OCI-LY1 (cell line): ENCODE measurements at regions not wholly inside any gene's neighbourhood (a gene's known extent, or its start where the extent isn't known, plus 50 kb on each side); places are given as distances from the start of the nearest gene placed in this dataset.

Source experiments
- EZH2 ChIP-seq: fragments of 200-600 bp; sonication (generic), shearing (Covaris generic); IDR thresholded peaks from 2 replicates; pipeline ENCODE4 v1.8.0; 2017; ENCODE audit warnings: borderline replicate concordance, mixed run types, mild to moderate bottlenecking, antibody characterized with exemption, low read length, moderate library complexity, mixed read lengths
- TF ChIP-seq, protein P1 (sequence below): fragments of 200-600 bp; sonication (generic), shearing (Covaris generic); IDR thresholded peaks from 2 replicates; pipeline ENCODE4 v1.5.1; 2017; ENCODE audit warnings: mild to moderate bottlenecking, antibody characterized with exemption, low read length, moderate library complexity, mixed read lengths

DNA sequence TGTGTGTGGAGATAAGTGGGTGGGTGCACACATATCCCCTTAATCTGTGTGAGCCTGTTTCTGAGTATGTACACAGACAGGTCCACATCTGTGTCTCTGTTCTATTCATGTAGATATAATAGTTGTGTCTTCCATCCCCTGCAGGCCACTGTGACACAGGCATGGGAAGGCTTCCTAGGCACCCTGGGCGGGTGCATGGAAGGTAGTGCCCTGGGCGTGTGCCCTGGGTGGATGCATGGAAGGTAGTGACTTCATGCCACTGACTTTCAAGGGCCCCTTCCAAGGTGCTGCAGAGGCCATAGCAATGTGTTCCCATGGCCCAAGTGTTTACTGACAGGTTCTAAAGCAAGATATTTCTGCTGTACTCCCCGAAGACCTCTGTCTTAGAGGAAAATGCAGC lies 462.5 kb upstream of the HS6ST1 start:
- TF ChIP-seq, protein P1, sequence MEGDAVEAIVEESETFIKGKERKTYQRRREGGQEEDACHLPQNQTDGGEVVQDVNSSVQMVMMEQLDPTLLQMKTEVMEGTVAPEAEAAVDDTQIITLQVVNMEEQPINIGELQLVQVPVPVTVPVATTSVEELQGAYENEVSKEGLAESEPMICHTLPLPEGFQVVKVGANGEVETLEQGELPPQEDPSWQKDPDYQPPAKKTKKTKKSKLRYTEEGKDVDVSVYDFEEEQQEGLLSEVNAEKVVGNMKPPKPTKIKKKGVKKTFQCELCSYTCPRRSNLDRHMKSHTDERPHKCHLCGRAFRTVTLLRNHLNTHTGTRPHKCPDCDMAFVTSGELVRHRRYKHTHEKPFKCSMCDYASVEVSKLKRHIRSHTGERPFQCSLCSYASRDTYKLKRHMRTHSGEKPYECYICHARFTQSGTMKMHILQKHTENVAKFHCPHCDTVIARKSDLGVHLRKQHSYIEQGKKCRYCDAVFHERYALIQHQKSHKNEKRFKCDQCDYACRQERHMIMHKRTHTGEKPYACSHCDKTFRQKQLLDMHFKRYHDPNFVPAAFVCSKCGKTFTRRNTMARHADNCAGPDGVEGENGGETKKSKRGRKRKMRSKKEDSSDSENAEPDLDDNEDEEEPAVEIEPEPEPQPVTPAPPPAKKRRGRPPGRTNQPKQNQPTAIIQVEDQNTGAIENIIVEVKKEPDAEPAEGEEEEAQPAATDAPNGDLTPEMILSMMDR: no peak
- TF ChIP-seq EZH2: no peak
